Neuronal stem cell (in vitro differentiated cells): ENCODE measurements at regions not wholly inside any gene's neighbourhood (a gene's known extent, or its start where the extent isn't known, plus 50 kb on each side); places are given as distances from the start of the nearest gene placed in this dataset.

ENCODE experiments used
- DNase-seq: peaks from one replicate; pipeline ENCODE4 v3.0.0-alpha.2; 2013; ENCODE audit warnings: low spot score
- H2AFZ ChIP-seq: one replicate; pipeline ENCODE4 v1.6.1; 2013; ENCODE audit warnings: mild to moderate bottlenecking, low read length, inconsistent platforms
- H2AK5ac ChIP-seq: 2 replicates; pipeline ENCODE4 v1.6.1; 2013; ENCODE audit warnings: low read depth, mild to moderate bottlenecking, inconsistent platforms, low read length, moderate library complexity, mixed read lengths
- H2BK120ac ChIP-seq: 2 replicates; pipeline ENCODE4 v1.6.1; 2013; ENCODE audit warnings: low read depth, mild to moderate bottlenecking, inconsistent platforms, low read length, moderate library complexity, mixed read lengths
- H2BK12ac ChIP-seq: one replicate; pipeline ENCODE4 v1.6.1; 2013; ENCODE audit warnings: low read length, inconsistent platforms
- H2BK15ac ChIP-seq: 2 replicates; pipeline ENCODE4 v1.6.1; 2013; ENCODE audit warnings: mild to moderate bottlenecking, low read length, inconsistent platforms, mixed read lengths
- H2BK5ac ChIP-seq: one replicate; pipeline ENCODE4 v1.6.1; 2013; ENCODE audit warnings: inconsistent platforms, mild to moderate bottlenecking, low read length, moderate library complexity
- H3K14ac ChIP-seq: one replicate; pipeline ENCODE4 v1.6.1; 2013; ENCODE audit warnings: low read length, inconsistent platforms
- H3K18ac ChIP-seq: 2 replicates; pipeline ENCODE4 v1.6.1; 2013; ENCODE audit warnings: low read length, inconsistent platforms
- H3K23ac ChIP-seq: 2 replicates; pipeline ENCODE4 v1.6.1; 2013; ENCODE audit warnings: low read depth, mild to moderate bottlenecking, mixed read lengths, low read length, inconsistent platforms; ENCODE audit not compliant: poor library complexity
- H3K27ac ChIP-seq: replicated peaks from 3 replicates; pipeline ENCODE4 v1.5.1; 2013; ENCODE audit warnings: low read length, inconsistent platforms
- H3K27me3 ChIP-seq, 3 experiments: 2 replicates each; pipeline ENCODE4 v1.6.1; 2013; ENCODE audit warnings: low read length in 3 of 3, mild to moderate bottlenecking in 2 of 3, inconsistent platforms in 1 of 3, low read depth in 1 of 3, mixed read lengths in 1 of 3, moderate library complexity in 1 of 3; ENCODE audit not compliant: control insufficient read depth in 3 of 3, insufficient read depth in 3 of 3
- H3K36me3 ChIP-seq, 2 donors: replicated peaks in 1 of 2; 2 replicates each; pipeline ENCODE4 v1.6.1; 2013; ENCODE audit warnings: low read length in 2 of 2; ENCODE audit not compliant: control insufficient read depth in 2 of 2, insufficient read depth in 2 of 2
- H3K4ac ChIP-seq: 2 replicates; pipeline ENCODE4 v1.6.1; 2013; ENCODE audit warnings: inconsistent platforms, mild to moderate bottlenecking, low read length, moderate library complexity
- H3K4me1 ChIP-seq, 2 donors: 1 replicate in 1 of 2; 2 replicates in 1 of 2; pipeline ENCODE4 v1.6.1; 2013; ENCODE audit warnings: low read length in 2 of 2, low read depth in 1 of 2; ENCODE audit not compliant: control insufficient read depth in 2 of 2, insufficient read depth in 1 of 2
- H3K4me2 ChIP-seq: one replicate; pipeline ENCODE4 v1.6.1; 2013; ENCODE audit warnings: mild to moderate bottlenecking, low read length, inconsistent platforms; ENCODE audit not compliant: insufficient read depth, poor library complexity, severe bottlenecking
- H3K4me3 ChIP-seq, 2 donors: 2 replicates each; pipeline ENCODE4 v1.5.1; 2013; ENCODE audit warnings: low read length in 2 of 2, mild to moderate bottlenecking in 2 of 2, inconsistent platforms in 1 of 2, moderate library complexity in 1 of 2
- H3K79me1 ChIP-seq: one replicate; pipeline ENCODE4 v1.6.1; 2013; ENCODE audit warnings: low read depth, mild to moderate bottlenecking, inconsistent platforms, low read length, moderate library complexity
- H3K9ac ChIP-seq: one replicate; pipeline ENCODE4 v1.6.1; 2013; ENCODE audit warnings: mild to moderate bottlenecking, low read depth, low read length, inconsistent platforms; ENCODE audit not compliant: poor library complexity
- H3K9me3 ChIP-seq, 2 donors: replicated peaks in 1 of 2; 2 replicates each; pipeline versions ENCODE3 to v1.6.1; 2013; ENCODE audit warnings: low read length in 2 of 2, mild to moderate bottlenecking in 2 of 2, inconsistent platforms in 1 of 2, low read depth in 1 of 2, mixed read lengths in 1 of 2, moderate library complexity in 1 of 2; ENCODE audit not compliant: control insufficient read depth in 2 of 2, insufficient read depth in 1 of 2
- H4K8ac ChIP-seq: one replicate; pipeline ENCODE4 v1.6.1; 2013; ENCODE audit warnings: low read depth, mild to moderate bottlenecking, inconsistent platforms, low read length, moderate library complexity
- H4K91ac ChIP-seq: one replicate; pipeline ENCODE4 v1.6.1; 2013; ENCODE audit warnings: low read length, low read depth, mild to moderate bottlenecking, inconsistent platforms; ENCODE audit not compliant: poor library complexity
- WGBS, 2 donors: extraction: QIAGEN DNeasy Blood & Tissue Kit; methylation state at CpG; one replicate each; pipeline ENCODE4 v1.1.7; 2013; ENCODE audit warnings: missing lambda C conversion rate in 2 of 2, mixed read lengths in 1 of 2; ENCODE audit not compliant: insufficient read length in 2 of 2, insufficient replicate concordance in 1 of 2; ENCODE audit errors: extremely low coverage in 2 of 2; 5-methylcytosine and 5-hydroxymethylcytosine counted together

GRCh38 chr9:108188976-108189375 lies 666.8 kb downstream of the ACTL7B start:
- no peak for DNase-seq
- no peak overlapping the region for H2BK120ac ChIP-seq
- no peak overlapping the region for H2AFZ ChIP-seq
- H3K4me1 ChIP-seq: peaks cover 0 to 5% of the 10 kb centered on the region in 2 donors
- H3K4ac ChIP-seq: no peak overlapping the region
- H2BK12ac ChIP-seq: no peak overlapping the region
- H3K27ac ChIP-seq: no peak overlapping the region
- H3K14ac ChIP-seq: no peak overlapping the region
- H3K9me3 ChIP-seq: no peaks in the 10 kb centered on the region
- H3K36me3 ChIP-seq: no peaks in the 10 kb centered on the region
- no peak overlapping the region for H3K18ac ChIP-seq
- no peaks in the 10 kb centered on the region for H3K27me3 ChIP-seq
- H3K23ac ChIP-seq: no peak overlapping the region
- H3K9ac ChIP-seq: no peak overlapping the region
- no peak overlapping the region for H4K8ac ChIP-seq
- no CpG with 5 or more reads among the region's 2 CpGs for WGBS, 2 donors
- H3K4me3 ChIP-seq: no peak overlapping the region
- H3K4me2 ChIP-seq: no peak overlapping the region
- H2BK5ac ChIP-seq: no peak overlapping the region
- no peaks in the 10 kb centered on the region for H3K79me1 ChIP-seq
- no peak overlapping the region for H2AK5ac ChIP-seq
- H4K91ac ChIP-seq: no peak overlapping the region
- no peak overlapping the region for H2BK15ac ChIP-seq

DNA sequence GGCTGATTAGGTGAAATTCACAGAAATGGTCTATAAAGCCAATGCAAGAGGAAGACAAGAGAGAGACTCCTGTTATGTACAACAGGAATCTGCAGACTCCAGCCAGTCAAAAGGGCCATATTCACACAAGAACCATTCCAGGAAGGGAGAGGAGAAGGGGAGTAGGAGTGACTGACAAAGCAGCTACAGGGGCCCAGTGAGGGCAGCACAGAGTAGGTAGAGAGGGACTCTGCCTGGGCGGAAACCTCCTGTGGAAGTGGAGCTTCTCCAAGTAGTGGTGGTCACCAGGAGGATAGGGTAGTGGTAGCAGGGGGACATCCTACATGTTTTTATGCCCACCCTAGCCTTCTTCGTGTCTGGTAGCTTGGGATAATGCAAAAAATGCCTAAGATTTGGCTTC lies 667.3 kb downstream of the ACTL7B start:
- H2AK5ac ChIP-seq: no peak overlapping the region
- H2BK5ac ChIP-seq: no peak overlapping the region
- H3K4ac ChIP-seq: no peak overlapping the region
- no peaks in the 10 kb centered on the region for H3K36me3 ChIP-seq
- no peak overlapping the region for H4K8ac ChIP-seq
- H3K9me3 ChIP-seq: no peaks in the 10 kb centered on the region
- H3K23ac ChIP-seq: no peak overlapping the region
- H2BK12ac ChIP-seq: no peak overlapping the region
- no peaks in the 10 kb centered on the region for H3K79me1 ChIP-seq
- H3K4me1 ChIP-seq: peaks cover 0 to 5% of the 10 kb centered on the region in 2 donors
- WGBS, 2 donors: no CpG with 5 or more reads among the region's 2 CpGs
- H3K27me3 ChIP-seq: no peaks in the 10 kb centered on the region
- H4K91ac ChIP-seq: no peak overlapping the region
- H3K18ac ChIP-seq: no peak overlapping the region
- H2AFZ ChIP-seq: no peak overlapping the region
- H3K4me2 ChIP-seq: no peak overlapping the region
- H2BK15ac ChIP-seq: no peak overlapping the region
- H3K9ac ChIP-seq: no peak overlapping the region
- no peak overlapping the region for H2BK120ac ChIP-seq
- no peak overlapping the region for H3K14ac ChIP-seq
- no peak overlapping the region for H3K4me3 ChIP-seq
- DNase-seq: no peak
- no peak overlapping the region for H3K27ac ChIP-seq

DNA sequence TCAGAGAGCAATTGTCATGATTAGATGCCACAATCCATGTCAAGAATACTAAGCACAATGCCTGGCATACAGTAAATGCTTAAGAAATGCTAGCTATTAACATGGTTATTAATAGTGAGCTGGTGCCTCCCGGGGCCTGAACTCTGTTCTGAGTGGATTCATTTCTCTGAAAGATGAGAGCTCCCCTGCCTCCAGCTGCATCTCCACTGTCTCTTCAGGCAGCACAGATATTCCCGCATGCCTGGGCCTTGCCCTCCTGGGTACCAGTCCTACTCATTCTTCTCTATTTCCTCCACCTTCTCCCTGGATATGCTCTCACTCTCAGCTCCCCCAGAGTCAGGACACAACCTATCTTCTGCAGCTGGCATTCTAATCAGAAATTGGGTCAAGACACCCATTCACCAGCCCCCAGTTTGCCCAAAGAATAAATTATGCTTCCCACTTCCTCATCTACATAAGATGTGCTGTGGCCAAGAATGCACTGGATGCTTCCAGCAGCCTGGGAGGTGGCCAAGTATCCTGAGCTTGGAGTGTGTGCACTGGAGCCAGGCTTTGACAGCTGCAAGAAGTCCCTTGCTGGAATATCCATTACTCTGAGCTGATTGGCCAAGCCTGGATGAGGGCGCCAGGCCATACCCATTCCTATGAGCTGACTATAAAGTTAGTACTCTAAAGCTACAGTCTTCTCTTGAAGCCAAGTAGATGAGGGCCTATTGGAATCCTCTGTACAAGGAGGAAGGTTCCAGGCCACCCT lies 669.0 kb downstream of the ACTL7B start:
- H3K9ac ChIP-seq: no peak overlapping the region
- no peaks in the 10 kb centered on the region for H3K27me3 ChIP-seq
- H4K8ac ChIP-seq: no peak overlapping the region
- no peak overlapping the region for H3K14ac ChIP-seq
- H3K36me3 ChIP-seq: no peaks in the 10 kb centered on the region
- H3K27ac ChIP-seq: no peak overlapping the region
- H3K4me1 ChIP-seq: peaks cover 0 to 5% of the 10 kb centered on the region in 2 donors
- no peak overlapping the region for H3K4me3 ChIP-seq
- no peak overlapping the region for H2BK15ac ChIP-seq
- no peak overlapping the region for H2BK12ac ChIP-seq
- no peaks in the 10 kb centered on the region for H3K9me3 ChIP-seq
- no peak overlapping the region for H2AFZ ChIP-seq
- no peak overlapping the region for H3K4me2 ChIP-seq
- no peak overlapping the region for H3K4ac ChIP-seq
- no peak overlapping the region for H2BK5ac ChIP-seq
- H3K18ac ChIP-seq: no peak overlapping the region
- no peak for DNase-seq
- H2BK120ac ChIP-seq: no peak overlapping the region
- no peaks in the 10 kb centered on the region for H3K79me1 ChIP-seq
- WGBS, 2 donors: no CpG with 5 or more reads among the region's 3 CpGs
- no peak overlapping the region for H2AK5ac ChIP-seq
- peak overlapping the region; percentile 27 for H4K91ac ChIP-seq
- no peak overlapping the region for H3K23ac ChIP-seq

DNA sequence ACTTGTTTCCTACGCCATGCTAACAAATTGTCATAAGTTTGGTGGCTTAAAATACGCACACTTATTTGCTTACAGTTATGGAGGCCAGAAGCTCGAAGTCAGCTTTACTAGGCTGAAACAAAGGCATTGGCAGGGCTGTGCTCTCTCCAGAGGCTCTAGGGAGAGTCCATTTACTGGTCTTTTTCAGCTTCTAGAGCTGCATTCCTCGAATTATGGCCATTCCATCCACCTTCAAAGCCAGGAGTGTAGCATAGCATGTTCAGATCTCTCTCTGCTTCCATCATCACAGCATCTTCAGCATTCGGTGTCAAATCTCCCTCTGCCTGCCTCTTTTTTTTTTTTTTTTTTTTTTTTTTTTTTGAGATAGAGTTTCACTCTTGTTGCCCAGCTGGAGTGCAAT lies 670.2 kb downstream of the ACTL7B start:
- Histone ChIP-seq H3K14ac (no peak overlapping the region), H2AFZ (no peak overlapping the region), H2BK120ac (no peak overlapping the region), H3K23ac (no peak overlapping the region), H3K27me3 (no peaks in the 10 kb centered on the region), H2BK5ac (no peak overlapping the region), H3K18ac (no peak overlapping the region), H2BK15ac (no peak overlapping the region), H3K36me3 (no peaks in the 10 kb centered on the region), H3K4me2 (no peak overlapping the region), H3K27ac (no peak overlapping the region), H4K8ac (no peak overlapping the region), H3K9me3 (no peaks in the 10 kb centered on the region), H3K4me1 (peaks cover 0 to 5% of the 10 kb centered on the region in 2 donors), H3K9ac (no peak overlapping the region), H4K91ac (no peak overlapping the region), H2BK12ac (no peak overlapping the region), H3K79me1 (no peaks in the 10 kb centered on the region), H2AK5ac (no peak overlapping the region), H3K4ac (no peak overlapping the region), H3K4me3 (no peak overlapping the region)
- no CpG with 5 or more reads among the region's 5 CpGs for WGBS, 2 donors
- DNase-seq: no peak
